HG02973 (cell line): ENCODE measurements at regions not wholly inside any gene's neighbourhood (a gene's known extent, or its start where the extent isn't known, plus 50 kb on each side); places are given as distances from the start of the nearest gene placed in this dataset.
"Not testable (repeated sequence)": the region's sequence is repeated elsewhere in the genome, so short reads cannot be mapped to it uniquely, and the experiment has no call there.

Experiments used
- ATAC-seq: cut with Tn5 transposase; IDR thresholded peaks from one replicate; pipeline ENCODE4 v1.9.1; 2021; ENCODE audit warnings: moderate library complexity; ENCODE audit not compliant: unreplicated experiment

DNA sequence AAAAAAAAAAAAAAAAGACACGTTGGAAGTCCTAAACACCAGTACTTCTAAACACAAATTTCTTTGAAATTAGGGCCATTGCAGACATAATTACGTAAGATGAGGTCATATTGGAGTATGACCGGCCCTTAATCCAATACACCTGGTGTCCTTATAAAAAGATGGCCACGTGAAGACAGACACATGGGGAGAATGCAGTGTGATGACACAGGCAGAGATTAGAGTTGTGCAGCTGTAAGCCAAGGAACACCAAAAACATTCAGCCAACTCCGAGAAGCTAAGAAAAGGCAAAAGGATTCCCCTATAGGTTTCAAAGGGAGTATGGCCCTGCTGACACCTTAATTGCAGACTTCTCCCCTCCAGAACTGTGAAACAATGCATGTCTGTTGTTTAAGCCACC is 379.0 kb upstream of the PDZRN3 start:
- no peak for ATAC-seq

DNA sequence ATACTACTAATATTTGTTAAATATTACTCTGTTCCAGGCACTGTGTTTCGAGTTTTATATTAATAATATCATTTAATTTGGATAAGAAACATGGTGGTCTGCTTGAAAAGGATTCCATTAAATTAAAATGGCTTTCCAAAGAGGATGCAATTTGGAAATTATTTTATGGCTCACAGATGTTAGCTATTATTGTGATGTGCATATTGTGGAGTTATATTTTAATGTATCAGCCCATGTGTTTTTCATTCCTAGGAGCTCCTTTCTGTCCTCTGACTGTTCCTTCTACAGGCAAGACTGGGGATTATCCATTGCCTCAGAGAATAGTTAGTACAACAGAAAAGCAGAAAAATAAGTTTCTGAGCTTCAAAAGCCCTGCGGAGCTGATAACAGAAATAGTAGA is 376.7 kb upstream of the PDZRN3 start:
- no peak for ATAC-seq

GRCh38 chr3:74000725-74001124 is 376.0 kb upstream of the PDZRN3 start:
- ATAC-seq, result no peak

- ATAC-seq, result no peak
These were observed 374.8 kb upstream of the PDZRN3 start for GRCh38 chr3:73999501-73999900.

GRCh38 chr3:73990691-73991090 is 365.9 kb upstream of the PDZRN3 start:
- ATAC-seq, result not testable (repeated sequence)

- ATAC-seq, result no peak
These were observed 342.0 kb upstream of the PDZRN3 start for GRCh38 chr3:73966733-73967132.

DNA sequence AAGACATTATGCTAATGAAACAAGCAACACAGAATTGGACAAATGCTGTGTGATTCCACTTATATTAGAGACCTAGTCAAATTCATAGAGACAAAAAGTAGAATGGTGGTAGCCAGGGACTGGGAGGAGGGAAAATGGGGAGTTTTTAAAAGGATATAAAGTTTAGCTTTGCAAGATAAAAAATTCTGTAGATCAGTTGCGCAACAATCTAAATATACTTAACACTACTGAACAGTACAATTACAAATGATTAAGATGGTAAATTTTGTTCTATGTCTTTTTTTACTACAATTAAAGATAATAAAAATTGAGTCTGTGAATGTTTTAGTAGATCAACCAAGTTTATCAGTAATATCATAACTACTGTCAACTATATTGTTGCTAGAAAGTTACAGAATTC is 340.1 kb upstream of the PDZRN3 start:
- no peak for ATAC-seq

DNA sequence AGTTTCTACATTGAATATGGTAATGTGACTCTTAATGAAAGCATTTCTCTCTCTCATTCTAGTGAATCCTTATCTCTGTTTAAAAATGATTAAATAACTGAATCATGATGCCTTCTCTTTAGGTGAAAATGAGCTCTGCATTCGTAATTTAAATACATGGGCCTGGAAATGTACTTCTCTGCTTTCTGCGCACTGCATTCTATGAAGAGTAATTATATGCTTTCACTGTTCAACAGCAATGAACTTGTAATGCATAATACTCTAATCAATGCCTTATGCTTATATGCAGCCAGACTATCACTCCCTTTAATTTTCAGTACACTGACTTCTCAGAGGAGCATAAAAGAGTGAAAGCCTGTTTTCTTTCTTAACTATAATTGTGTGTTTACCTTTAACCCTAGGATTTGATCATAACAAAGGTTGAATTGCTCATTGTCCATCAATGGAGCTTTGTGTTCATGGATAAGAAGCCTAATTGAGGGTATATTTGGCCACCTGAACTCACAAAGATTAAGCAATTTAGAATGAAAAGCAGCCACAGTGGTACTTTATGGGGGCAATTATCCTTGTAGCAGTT is 330.8 kb upstream of the PDZRN3 start:
- ATAC-seq, result no peak

DNA sequence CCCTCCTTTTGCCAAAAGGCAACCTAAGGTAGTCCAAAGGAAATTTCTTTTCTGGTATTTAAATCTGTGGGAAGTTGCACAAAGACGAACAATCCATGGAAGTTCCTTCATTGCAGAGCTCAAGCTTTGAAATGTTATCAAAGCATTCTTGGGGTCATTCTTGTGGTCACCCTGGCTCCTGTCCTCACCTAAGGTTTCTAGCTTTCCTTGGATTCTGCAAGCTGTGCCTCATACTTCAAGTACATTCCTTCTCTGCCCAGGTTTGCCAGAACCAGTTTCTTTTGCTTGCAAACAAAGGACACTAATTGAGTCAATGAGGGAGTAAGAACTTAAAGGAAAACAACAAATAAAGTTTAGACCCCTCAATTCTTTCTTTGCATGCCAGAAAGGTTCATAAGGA is 329.8 kb upstream of the PDZRN3 start:
- ATAC-seq, result no peak

DNA sequence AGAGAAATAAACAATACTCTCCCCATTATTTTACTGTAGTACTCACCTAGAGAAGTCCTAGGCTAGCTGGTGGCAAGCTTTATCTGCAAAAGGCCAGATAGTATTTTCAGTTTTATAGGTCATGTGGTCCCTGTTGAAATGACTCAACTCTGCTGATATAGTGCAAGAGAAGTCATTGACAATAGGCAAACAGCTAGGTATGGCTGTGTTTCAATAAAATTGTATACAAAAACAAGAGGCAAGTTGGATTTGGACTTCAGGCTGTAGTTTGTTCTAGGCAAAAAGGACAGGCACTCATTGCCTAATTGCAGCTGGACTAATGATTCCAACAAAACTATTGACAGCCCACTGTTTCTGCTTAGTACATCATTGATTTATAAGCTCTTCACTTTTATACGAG is 328.0 kb upstream of the PDZRN3 start:
- no peak for ATAC-seq

GRCh38 chr3:73950865-73951558 is 326.3 kb upstream of the PDZRN3 start:
- no peak for ATAC-seq

DNA sequence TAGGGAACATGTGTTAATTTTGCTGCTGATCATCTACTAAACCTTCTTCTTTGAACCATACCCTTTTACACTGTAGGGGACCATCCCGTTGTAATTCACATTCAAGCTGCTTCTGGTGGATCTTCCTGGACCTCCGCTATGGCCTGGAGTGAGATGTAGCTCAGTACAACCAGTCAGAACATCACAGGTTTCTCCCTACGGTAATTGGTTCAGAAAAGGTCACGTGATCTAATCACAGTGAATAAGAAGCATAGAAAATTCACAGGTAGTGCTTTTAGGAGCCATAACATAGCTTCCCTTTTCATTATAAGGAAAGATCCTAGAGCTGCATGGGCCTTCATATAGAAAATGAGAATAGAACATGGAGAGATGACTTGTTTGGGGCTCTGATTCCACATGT is 320.8 kb upstream of the PDZRN3 start:
- no peak for ATAC-seq

GRCh38 chr3:73939985-73940384 is 315.2 kb upstream of the PDZRN3 start:
- no peak for ATAC-seq

DNA sequence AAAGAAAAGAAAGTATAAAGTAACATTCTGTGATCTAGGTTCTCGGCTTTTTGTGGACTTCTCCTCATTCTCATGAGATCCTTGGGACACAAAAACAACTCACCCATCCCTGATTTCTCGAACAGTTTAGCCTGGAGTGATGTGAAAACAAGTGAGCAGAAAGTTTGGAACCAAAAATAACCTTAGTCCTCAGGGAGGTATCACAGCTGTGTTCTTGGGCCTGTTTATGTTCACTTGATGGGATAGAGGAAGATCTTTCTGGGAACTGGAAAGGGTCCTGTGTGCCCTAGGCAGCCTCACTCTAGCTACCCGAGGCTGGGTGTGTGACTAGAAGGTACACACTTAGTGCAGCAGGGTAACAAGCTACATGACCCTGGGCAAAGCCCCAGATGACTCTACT is 308.8 kb upstream of the PDZRN3 start:
- no peak for ATAC-seq

GRCh38 chr3:73927203-73927570 is 302.4 kb upstream of the PDZRN3 start:
- no peak for ATAC-seq

DNA sequence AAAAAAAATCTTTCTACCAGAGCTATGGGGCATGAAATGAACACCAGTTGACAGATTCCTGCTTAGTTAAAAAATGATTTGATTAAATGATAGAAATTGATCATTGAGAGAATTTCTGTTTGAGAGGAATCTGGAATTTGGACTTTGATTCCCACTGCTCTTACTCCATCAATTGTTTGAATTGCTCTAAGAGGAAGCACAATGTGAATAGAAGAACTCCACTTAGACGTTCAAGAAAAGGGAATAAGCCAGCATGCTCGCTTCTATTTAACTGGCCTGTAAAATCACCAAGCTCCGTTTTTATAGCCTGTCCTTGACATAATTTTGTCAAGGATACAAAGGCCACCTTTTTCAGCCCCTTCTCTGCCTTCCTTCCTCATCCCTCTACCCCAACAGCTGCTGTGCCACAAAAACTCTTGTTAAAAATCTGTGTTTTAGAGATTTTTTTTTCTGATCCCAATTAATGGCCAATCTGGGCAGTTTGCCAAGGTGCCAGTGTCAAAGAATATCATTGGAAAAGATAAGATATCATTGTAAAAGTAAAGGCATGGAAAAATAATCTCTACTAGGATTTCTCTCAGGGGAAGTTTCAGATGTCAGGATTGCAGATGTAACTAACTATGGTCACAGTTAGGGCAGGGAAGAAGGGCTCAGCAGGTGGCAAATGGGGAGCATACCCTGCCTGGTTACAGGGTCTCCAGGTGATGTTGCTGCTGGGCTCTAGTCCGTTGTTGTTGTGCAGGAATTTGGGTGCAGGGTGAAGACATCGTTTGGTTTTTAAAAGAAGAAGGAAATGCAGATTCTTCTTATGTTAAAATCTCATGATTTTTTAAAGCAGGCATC is 301.8 kb upstream of the PDZRN3 start:
- no peak for ATAC-seq

GRCh38 chr3:73925011-73925410 is 300.3 kb upstream of the PDZRN3 start:
- no peak for ATAC-seq

- ATAC-seq, result no peak
These were observed 299.3 kb upstream of the PDZRN3 start for GRCh38 chr3:73924048-73924447.

GRCh38 chr3:73917643-73918042 is 292.9 kb upstream of the PDZRN3 start:
- no peak for ATAC-seq

DNA sequence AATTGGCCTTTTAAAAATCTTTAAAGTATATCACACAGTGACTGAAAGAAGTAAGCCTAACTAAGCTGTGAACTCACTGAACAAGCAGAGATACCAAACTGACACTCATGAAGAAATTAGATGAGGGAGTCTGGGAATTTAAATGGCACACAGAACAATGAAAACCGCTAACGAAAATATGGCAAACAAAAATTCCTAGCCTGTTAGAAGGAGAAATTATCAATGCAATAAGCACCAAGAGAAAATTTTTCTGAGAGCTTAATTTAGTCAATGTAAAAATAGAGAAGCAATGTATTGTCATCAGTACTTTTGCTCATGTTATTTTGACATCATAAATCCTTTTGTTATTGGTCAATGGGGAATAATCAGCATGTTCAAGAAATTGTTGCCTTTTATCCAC is 291.1 kb upstream of the PDZRN3 start:
- ATAC-seq, result no peak

- no peak for ATAC-seq
These were observed 283.5 kb upstream of the PDZRN3 start for GRCh38 chr3:73908218-73908617.

DNA sequence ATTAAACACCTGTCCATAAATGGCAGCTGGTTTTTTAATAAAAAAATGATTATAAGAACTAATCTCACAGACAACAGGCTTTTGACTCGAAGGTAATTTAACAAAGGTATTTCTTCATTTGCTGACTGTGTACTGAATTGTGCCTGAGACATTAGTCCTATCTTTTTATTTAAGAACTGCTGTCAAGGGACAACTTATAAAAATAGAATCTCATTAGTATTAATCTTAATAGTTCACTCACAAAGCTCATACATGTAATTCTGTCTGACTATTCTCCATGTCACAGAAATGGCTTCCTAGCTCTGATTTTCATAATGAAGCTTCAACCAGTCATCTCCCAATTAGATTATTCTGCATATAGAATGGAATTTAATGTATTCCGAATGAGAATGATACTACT is 276.9 kb upstream of the PDZRN3 start:
- no peak for ATAC-seq
